A549 (cell line): ENCODE measurements at regions not wholly inside any gene's neighbourhood (a gene's known extent, or its start where the extent isn't known, plus 50 kb on each side); places are given as distances from the start of the nearest gene placed in this dataset.

ENCODE experiments used
- ATAC-seq, 2 experiments: fragments of 200-7000 bp in 1 of 2; fragments of >200 bp in 1 of 2; cut with Nextera tagmentation in 1 of 2; cut with Tn5 transposase in 1 of 2; 3 replicates each; pipeline versions ENCODE4 v1.8.0 to v1.9.1; 2018 to 2020; ENCODE audit warnings: mild to moderate bottlenecking in 1 of 2, moderate library complexity in 1 of 2
- CTCF ChIA-PET: fragments of 300-600 bp; sonication (Branson Sonifier 250); formaldehyde crosslinking; extraction: SDS; loops from one replicate; lab custom pipeline; 2021; ENCODE audit warnings: antibody characterized with exemption, inconsistent platforms; lab: Yijun Ruan, JAX
- POLR2A ChIA-PET: fragments of 350-600 bp; formaldehyde crosslinking; extraction: SDS; loops from one replicate; lab custom pipeline; 2021; ENCODE audit warnings: antibody characterized with exemption, inconsistent platforms; lab: Yijun Ruan, JAX
- DNase-seq, 2 experiments: peaks; one replicate each; pipeline versions ENCODE4 v3.0.0 to v3.0.0-alpha.2; 2011 to 2016; ENCODE audit warnings: low read depth in 1 of 2, low spot score in 1 of 2
- FAIRE-seq: peaks from 2 replicates; lab custom pipeline; 2011; peaks lifted over from hg19 to GRCh38; lab: Jason Lieb, UNC
- H3K27ac ChIP-seq, 2 experiments: fragments of >200 bp; sonication (Bioruptor Twin); formaldehyde crosslinking; 3 replicates each; pipeline ENCODE4 v1.5.1; 2016 to 2017
- H3K4me1 ChIP-seq: fragments of >200 bp; sonication (Bioruptor Twin); formaldehyde crosslinking; 3 replicates; pipeline ENCODE4 v1.6.1; 2016
- H3K4me2 ChIP-seq: fragments of >200 bp; sonication (Bioruptor Twin); formaldehyde crosslinking; 3 replicates; pipeline ENCODE4 v1.6.1; 2016
- H3K4me3 ChIP-seq: fragments of >200 bp; sonication (Bioruptor Twin); formaldehyde crosslinking; 3 replicates; pipeline ENCODE4 v1.5.1; 2016
- H3K9me3 ChIP-seq: fragments of >200 bp; sonication (Bioruptor Twin); formaldehyde crosslinking; 3 replicates; pipeline ENCODE4 v1.6.1; 2016
- CBX2 ChIP-seq: fragments of 200-600 bp; sonication (generic); IDR thresholded peaks from 2 replicates; pipeline ENCODE4 v1.6.1; 2016; ENCODE audit warnings: low read depth, mild to moderate bottlenecking, borderline replicate concordance
- CBX8 ChIP-seq: fragments of 200-600 bp; sonication (generic); IDR thresholded peaks from 2 replicates; pipeline ENCODE4 v1.6.1; 2016
- CEBPB ChIP-seq, 2 experiments: fragments of >200 bp in 1 of 2; sonication (Bioruptor Twin) in 1 of 2; formaldehyde crosslinking in 1 of 2; IDR thresholded peaks; 2 replicates each; pipeline ENCODE4 v1.6.1; 2012 to 2016
- EHMT2 ChIP-seq: fragments of 200-600 bp; sonication (generic); IDR thresholded peaks from 2 replicates; pipeline ENCODE4 v1.6.1; 2016; ENCODE audit warnings: antibody characterized with exemption, low read depth, mild to moderate bottlenecking, moderate library complexity
- FOSB ChIP-seq: fragments of 250-450 bp; sonication (Bioruptor Pico); IDR thresholded peaks from 2 replicates; pipeline ENCODE4 v1.5.0; 2020; ENCODE audit warnings: mild to moderate bottlenecking, moderate library complexity
- KDM5A ChIP-seq: fragments of 200-600 bp; sonication (generic); IDR thresholded peaks from 2 replicates; pipeline ENCODE4 v1.6.1; 2016; ENCODE audit warnings: antibody characterized with exemption, mild to moderate bottlenecking
- MYC ChIP-seq: IDR thresholded peaks from 2 replicates; pipeline ENCODE4 v1.6.1; 2012; ENCODE audit warnings: mild to moderate bottlenecking, inconsistent platforms, low read length, improper control_type of control experiment, borderline replicate concordance
- NFE2L2 ChIP-seq: fragments of 150-350 bp; conservative IDR thresholded peaks from 2 replicates; pipeline ENCODE4 v1.6.1; 2014; ENCODE audit warnings: low read length
- NPAS2 ChIP-seq: fragments of 250-450 bp; sonication (Bioruptor Pico); IDR thresholded peaks from 2 replicates; pipeline ENCODE4 v1.8.0; 2022; ENCODE audit warnings: mild to moderate bottlenecking, moderate library complexity, borderline replicate concordance
- SMC3 ChIP-seq: fragments of >200 bp; sonication (Bioruptor Twin); formaldehyde crosslinking; IDR thresholded peaks from 3 replicates; pipeline ENCODE4 v1.6.1; 2018; ENCODE audit warnings: inconsistent platforms
- TFCP2L1 ChIP-seq: fragments of 250-450 bp; sonication (Bioruptor Pico); IDR thresholded peaks from 2 replicates; pipeline ENCODE4 v1.5.0; 2021; ENCODE audit warnings: mild to moderate bottlenecking
- WGBS: methylation state at CpG from one replicate; pipeline ENCODE4 v1.1.6; 2017; ENCODE audit errors: missing lambda C conversion rate; 5-methylcytosine and 5-hydroxymethylcytosine counted together
- TF ChIP-seq, protein P1 (sequence below): fragments of >200 bp; sonication (Bioruptor Twin); formaldehyde crosslinking; IDR thresholded peaks from 3 replicates; pipeline ENCODE4 v1.6.1; 2016
- TF ChIP-seq, protein P2 (sequence below): fragments of 250-450 bp; sonication (Bioruptor Pico); IDR thresholded peaks from 2 replicates; pipeline ENCODE4 v1.5.0; 2021; ENCODE audit warnings: mild to moderate bottlenecking, moderate library complexity, borderline replicate concordance
- TF ChIP-seq, protein P3 (sequence below): IDR thresholded peaks from 2 replicates; pipeline ENCODE4 v1.6.1; 2012; ENCODE audit warnings: low read depth, borderline replicate concordance
- TF ChIP-seq, protein P4 (sequence below): fragments of >200 bp; sonication (Bioruptor Twin); formaldehyde crosslinking; IDR thresholded peaks from 3 replicates; pipeline ENCODE4 v1.5.1; 2016
- TF ChIP-seq, protein P5 (sequence below): fragments of 450-650 bp; IDR thresholded peaks from 2 replicates; pipeline ENCODE4 v1.6.1; 2014; ENCODE audit warnings: antibody characterized with exemption
- TF ChIP-seq, protein P6 (sequence below): fragments of 150-350 bp; IDR thresholded peaks from 2 replicates; pipeline ENCODE4 v1.6.1; 2014; ENCODE audit warnings: low read depth, mild to moderate bottlenecking, low read length

DNA sequence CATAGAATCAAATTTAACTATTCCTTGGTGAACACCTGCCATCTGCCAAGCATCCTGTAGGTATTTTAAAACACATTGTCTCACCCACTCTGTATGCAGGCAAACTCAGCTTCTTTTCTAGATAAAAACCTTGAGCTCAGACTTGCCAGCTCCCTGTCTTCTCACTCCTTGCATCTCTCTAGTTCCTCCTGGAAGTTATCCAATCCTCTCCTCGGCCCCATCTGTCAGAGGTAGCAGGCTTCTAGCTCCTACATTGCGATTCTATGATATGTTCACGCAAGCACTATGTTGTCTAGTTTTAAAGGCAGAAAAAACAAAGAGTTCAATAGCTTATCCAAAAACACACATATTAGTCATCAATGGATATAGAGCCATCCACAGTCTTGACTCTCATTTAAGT is 67.0 kb upstream of the APCDD1 start (continued):
- TF ChIP-seq, protein P1, sequence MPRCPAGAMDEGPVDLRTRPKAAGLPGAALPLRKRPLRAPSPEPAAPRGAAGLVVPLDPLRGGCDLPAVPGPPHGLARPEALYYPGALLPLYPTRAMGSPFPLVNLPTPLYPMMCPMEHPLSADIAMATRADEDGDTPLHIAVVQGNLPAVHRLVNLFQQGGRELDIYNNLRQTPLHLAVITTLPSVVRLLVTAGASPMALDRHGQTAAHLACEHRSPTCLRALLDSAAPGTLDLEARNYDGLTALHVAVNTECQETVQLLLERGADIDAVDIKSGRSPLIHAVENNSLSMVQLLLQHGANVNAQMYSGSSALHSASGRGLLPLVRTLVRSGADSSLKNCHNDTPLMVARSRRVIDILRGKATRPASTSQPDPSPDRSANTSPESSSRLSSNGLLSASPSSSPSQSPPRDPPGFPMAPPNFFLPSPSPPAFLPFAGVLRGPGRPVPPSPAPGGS: no peak
- TF ChIP-seq, protein P2, sequence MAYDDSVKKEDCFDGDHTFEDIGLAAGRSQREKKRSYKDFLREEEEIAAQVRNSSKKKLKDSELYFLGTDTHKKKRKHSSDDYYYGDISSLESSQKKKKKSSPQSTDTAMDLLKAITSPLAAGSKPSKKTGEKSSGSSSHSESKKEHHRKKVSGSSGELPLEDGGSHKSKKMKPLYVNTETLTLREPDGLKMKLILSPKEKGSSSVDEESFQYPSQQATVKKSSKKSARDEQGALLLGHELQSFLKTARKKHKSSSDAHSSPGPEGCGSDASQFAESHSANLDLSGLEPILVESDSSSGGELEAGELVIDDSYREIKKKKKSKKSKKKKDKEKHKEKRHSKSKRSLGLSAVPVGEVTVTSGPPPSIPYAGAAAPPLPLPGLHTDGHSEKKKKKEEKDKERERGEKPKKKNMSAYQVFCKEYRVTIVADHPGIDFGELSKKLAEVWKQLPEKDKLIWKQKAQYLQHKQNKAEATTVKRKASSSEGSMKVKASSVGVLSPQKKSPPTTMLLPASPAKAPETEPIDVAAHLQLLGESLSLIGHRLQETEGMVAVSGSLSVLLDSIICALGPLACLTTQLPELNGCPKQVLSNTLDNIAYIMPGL: no peak
- TF ChIP-seq KDM5A: no peak
- TF ChIP-seq, all 56 proteins: peak for 0

DNA sequence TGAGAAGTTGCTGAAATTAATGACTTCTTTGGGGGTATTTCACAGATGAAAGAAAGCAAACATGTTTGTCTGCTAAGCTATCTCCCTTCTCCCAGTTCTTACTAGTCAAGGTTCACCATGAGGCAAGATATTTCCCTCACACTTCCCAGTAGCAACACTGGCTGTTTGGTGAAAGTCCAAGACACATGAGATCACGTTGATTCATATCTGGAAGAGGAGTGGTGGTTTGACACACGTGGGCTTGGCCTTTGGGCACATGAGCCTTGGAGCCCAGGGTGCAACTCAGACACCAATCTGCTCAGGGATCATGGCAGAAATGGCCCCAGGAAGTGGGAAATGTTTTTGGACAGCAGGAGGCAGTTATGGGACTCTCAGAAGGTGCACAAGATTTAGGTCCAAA is 66.1 kb upstream of the APCDD1 start:
- Histone ChIP-seq H3K9me3 (no peaks in the 10 kb centered on the region), H3K4me3 (no peak overlapping the region), H3K4me2 (no peak overlapping the region), H3K4me1 (no peaks in the 10 kb centered on the region), H3K27ac (no peak overlapping the region)
- TF ChIP-seq, protein P3, sequence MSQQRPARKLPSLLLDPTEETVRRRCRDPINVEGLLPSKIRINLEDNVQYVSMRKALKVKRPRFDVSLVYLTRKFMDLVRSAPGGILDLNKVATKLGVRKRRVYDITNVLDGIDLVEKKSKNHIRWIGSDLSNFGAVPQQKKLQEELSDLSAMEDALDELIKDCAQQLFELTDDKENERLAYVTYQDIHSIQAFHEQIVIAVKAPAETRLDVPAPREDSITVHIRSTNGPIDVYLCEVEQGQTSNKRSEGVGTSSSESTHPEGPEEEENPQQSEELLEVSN: no peak
- DNase-seq: no peak
- ChIA-PET CTCF (interaction anchor here (1.4 kb wide), 1 partner anchor 20 kb away, joined by 3 read pairs; no protein-coding TSS in a partner anchor), POLR2A (no interaction called here)
- 6% methylated on average over 2 of the region's 2 CpGs for WGBS
- no peak for FAIRE-seq
- ATAC-seq: no peak

DNA sequence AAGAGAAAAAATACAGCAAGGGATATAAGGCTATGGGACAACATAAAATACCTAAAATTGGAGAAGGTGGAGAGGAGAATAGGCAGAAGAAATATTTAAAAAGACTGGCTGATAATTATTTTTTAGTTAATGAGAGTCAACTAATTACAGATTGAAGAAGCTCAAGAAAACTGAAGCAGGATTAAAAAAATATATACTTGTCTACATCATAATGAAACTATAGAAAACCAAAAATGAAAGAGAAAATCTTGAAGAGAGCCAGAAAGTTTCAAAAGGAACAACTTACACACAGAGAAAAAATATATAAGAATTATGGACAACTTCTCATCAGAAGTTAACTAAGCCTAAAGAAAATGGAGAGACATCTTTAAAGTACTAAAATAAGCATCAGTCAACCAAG is 62.9 kb upstream of the APCDD1 start:
- Histone ChIP-seq H3K4me3 (no peak overlapping the region), H3K4me2 (no peak overlapping the region), H3K4me1 (no peaks in the 10 kb centered on the region), H3K9me3 (no peaks in the 10 kb centered on the region), H3K27ac (no peak overlapping the region)
- ChIA-PET POLR2A (no interaction called here), CTCF (no interaction called here)
- TF ChIP-seq, protein P4, sequence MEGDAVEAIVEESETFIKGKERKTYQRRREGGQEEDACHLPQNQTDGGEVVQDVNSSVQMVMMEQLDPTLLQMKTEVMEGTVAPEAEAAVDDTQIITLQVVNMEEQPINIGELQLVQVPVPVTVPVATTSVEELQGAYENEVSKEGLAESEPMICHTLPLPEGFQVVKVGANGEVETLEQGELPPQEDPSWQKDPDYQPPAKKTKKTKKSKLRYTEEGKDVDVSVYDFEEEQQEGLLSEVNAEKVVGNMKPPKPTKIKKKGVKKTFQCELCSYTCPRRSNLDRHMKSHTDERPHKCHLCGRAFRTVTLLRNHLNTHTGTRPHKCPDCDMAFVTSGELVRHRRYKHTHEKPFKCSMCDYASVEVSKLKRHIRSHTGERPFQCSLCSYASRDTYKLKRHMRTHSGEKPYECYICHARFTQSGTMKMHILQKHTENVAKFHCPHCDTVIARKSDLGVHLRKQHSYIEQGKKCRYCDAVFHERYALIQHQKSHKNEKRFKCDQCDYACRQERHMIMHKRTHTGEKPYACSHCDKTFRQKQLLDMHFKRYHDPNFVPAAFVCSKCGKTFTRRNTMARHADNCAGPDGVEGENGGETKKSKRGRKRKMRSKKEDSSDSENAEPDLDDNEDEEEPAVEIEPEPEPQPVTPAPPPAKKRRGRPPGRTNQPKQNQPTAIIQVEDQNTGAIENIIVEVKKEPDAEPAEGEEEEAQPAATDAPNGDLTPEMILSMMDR: no peak
- TF ChIP-seq NPAS2 (CRISPR knock-in tag) (no peak), EHMT2 (no peak), CBX2 (no peak), MYC (no peak), NFE2L2 (no peak), TFCP2L1 (CRISPR knock-in tag) (no peak), SMC3 (no peak), FOSB (CRISPR knock-in tag) (no peak), CEBPB (IDR thresholded peaks at IDR 0.05) (no peak), CBX8 (no peak)
- TF ChIP-seq, protein P5, sequence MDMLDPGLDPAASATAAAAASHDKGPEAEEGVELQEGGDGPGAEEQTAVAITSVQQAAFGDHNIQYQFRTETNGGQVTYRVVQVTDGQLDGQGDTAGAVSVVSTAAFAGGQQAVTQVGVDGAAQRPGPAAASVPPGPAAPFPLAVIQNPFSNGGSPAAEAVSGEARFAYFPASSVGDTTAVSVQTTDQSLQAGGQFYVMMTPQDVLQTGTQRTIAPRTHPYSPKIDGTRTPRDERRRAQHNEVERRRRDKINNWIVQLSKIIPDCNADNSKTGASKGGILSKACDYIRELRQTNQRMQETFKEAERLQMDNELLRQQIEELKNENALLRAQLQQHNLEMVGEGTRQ: no peak
- TF ChIP-seq, protein P6, sequence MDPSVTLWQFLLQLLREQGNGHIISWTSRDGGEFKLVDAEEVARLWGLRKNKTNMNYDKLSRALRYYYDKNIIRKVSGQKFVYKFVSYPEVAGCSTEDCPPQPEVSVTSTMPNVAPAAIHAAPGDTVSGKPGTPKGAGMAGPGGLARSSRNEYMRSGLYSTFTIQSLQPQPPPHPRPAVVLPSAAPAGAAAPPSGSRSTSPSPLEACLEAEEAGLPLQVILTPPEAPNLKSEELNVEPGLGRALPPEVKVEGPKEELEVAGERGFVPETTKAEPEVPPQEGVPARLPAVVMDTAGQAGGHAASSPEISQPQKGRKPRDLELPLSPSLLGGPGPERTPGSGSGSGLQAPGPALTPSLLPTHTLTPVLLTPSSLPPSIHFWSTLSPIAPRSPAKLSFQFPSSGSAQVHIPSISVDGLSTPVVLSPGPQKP: no peak
- DNase-seq: no peak
- no peak for FAIRE-seq
- ATAC-seq: no peak
